ENCODE measurements at regions not wholly inside any gene's neighbourhood (a gene's known extent, or its start where the extent isn't known, plus 50 kb on each side); places are given as distances from the start of the nearest gene placed in this dataset.
A peak's percentile ranks its signal among the peaks of the same experiment; 100 is the strongest.

- TF ChIP-seq FEZF1 (tag by site-specific recombination; IDR thresholded peaks at IDR 0.05), result no peak
- no peak for TF ChIP-seq ZNF23 (tag by site-specific recombination; IDR thresholded peaks at IDR 0.05; ENCODE audit: borderline replicate concordance)
- no peak for TF ChIP-seq MYNN (tag by site-specific recombination; IDR thresholded peaks at IDR 0.05; ENCODE audit: borderline replicate concordance)
- no peak for TF ChIP-seq ZNF121 (tag by site-specific recombination; IDR thresholded peaks at IDR 0.05)
- no peak for TF ChIP-seq ZNF404 (tag by site-specific recombination; IDR thresholded peaks at IDR 0.05)
- TF ChIP-seq ZNF843 (tag by site-specific recombination; IDR thresholded peaks at IDR 0.05), result no peak
- TF ChIP-seq ZNF558 (tag by site-specific recombination; IDR thresholded peaks at IDR 0.05), result no peak
- TF ChIP-seq ZXDB (tag by site-specific recombination; IDR thresholded peaks at IDR 0.05), result no peak
- TF ChIP-seq ZNF621 (tag by site-specific recombination; IDR thresholded peaks at IDR 0.05), result no peak
- TF ChIP-seq ZNF580 (tag by site-specific recombination; IDR thresholded peaks at IDR 0.05), result no peak
- no peak for TF ChIP-seq ZNF626 (tag by site-specific recombination; IDR thresholded peaks at IDR 0.05)
Measured at GRCh38 chr6:44624936-44625573, 237.5 kb downstream of the CDC5L start (continued).

- Histone ChIP-seq H3K36me3 (ENCODE audit: control insufficient read depth in 2 of 2, insufficient read depth in 1 of 2, low read length in 2 of 2) (no peaks in the 10 kb centered on the region), H3K4me1 (ENCODE audit: control insufficient read depth, insufficient read depth, low read length) (no peaks in the 10 kb centered on the region), H3K9me3 (ENCODE audit: control insufficient read depth, insufficient read depth, low read depth, low read length) (no peaks in the 10 kb centered on the region), H3K4me3 (ENCODE audit: low read depth, low read length) (no peak overlapping the region), H3K27ac (ENCODE audit: extremely low read depth, low read depth, low read length) (no peak overlapping the region)
- ChIA-PET POLR2A (no interaction called here), CTCF (interaction anchor here (0.6 kb wide), 1 partner anchor 20 kb away, joined by 3 read pairs; no protein-coding TSS in a partner anchor)
- TF ChIP-seq EGR2 (tag by site-specific recombination; IDR thresholded peaks at IDR 0.05; ENCODE audit: low read depth) (peak; percentile 85), KLF17 (tag by site-specific recombination; IDR thresholded peaks at IDR 0.05) (no peak), SETDB1 (IDR thresholded peaks at IDR 0.05; ENCODE audit: insufficient read length, low read length) (no peak), ZNF223 (tag by site-specific recombination; IDR thresholded peaks at IDR 0.05) (no peak), ZNF416 (tag by site-specific recombination; IDR thresholded peaks at IDR 0.05) (no peak), ZNF837 (tag by site-specific recombination; IDR thresholded peaks at IDR 0.05) (no peak), WT1 (tag by site-specific recombination; IDR thresholded peaks at IDR 0.05) (no peak), ZNF548 (tag by site-specific recombination; IDR thresholded peaks at IDR 0.05) (no peak), ZNF629 (tag by site-specific recombination; IDR thresholded peaks at IDR 0.05) (no peak), HOXD13 (CRISPR knock-in tag; IDR thresholded peaks at IDR 0.05; ENCODE audit: borderline replicate concordance) (no peak), KLF7 (tag by site-specific recombination; IDR thresholded peaks at IDR 0.05; ENCODE audit: borderline replicate concordance) (no peak), ZNF664 (tag by site-specific recombination; IDR thresholded peaks at IDR 0.05) (no peak), ZNF169 (tag by site-specific recombination; IDR thresholded peaks at IDR 0.05) (no peak), ZFP69B (tag by site-specific recombination; IDR thresholded peaks at IDR 0.05) (no peak), ZXDB (tag by site-specific recombination; IDR thresholded peaks at IDR 0.05) (no peak), ZNF324 (tag by site-specific recombination; IDR thresholded peaks at IDR 0.05) (no peak), ZNF645 (tag by site-specific recombination; IDR thresholded peaks at IDR 0.05) (no peak), PRDM4 (tag by site-specific recombination; IDR thresholded peaks at IDR 0.05) (no peak), ZNF155 (tag by site-specific recombination; IDR thresholded peaks at IDR 0.05) (no peak), ZNF514 (tag by site-specific recombination; IDR thresholded peaks at IDR 0.05) (no peak), ZNF112 (tag by site-specific recombination; IDR thresholded peaks at IDR 0.05) (no peak), SP7 (tag by site-specific recombination; IDR thresholded peaks at IDR 0.05) (no peak), ZNF654 (tag by site-specific recombination; IDR thresholded peaks at IDR 0.05; ENCODE audit: low read depth) (no peak), ZNF211 (tag by site-specific recombination; IDR thresholded peaks at IDR 0.05; ENCODE audit: low read depth) (no peak), REPIN1 (tag by site-specific recombination; IDR thresholded peaks at IDR 0.05; ENCODE audit: low read depth) (no peak)
Measured at GRCh38 chr6:44625996-44626395, 238.5 kb downstream of the CDC5L start.
